ENCODE measurements at regions not wholly inside any gene's neighbourhood (a gene's known extent, or its start where the extent isn't known, plus 50 kb on each side); places are given as distances from the start of the nearest gene placed in this dataset.

- no peak for DNase-seq
- CTCF ChIA-PET: no interaction called here
- H3K36me3 Mint-ChIP-seq: no peaks in the 10 kb centered on the region
- ATAC-seq: no peak
- no peaks in the 10 kb centered on the region for H3K9me3 Mint-ChIP-seq (ENCODE audit: low read depth)
- no peak overlapping the region for H3K27ac Mint-ChIP-seq
- no peak overlapping the region for H3K4me3 Mint-ChIP-seq
- H3K27me3 Mint-ChIP-seq: no peaks in the 10 kb centered on the region
- H3K4me1 Mint-ChIP-seq: peaks cover 4% of the 10 kb centered on the region
These were observed 176.2 kb downstream of the ADGRL4 start for GRCh38 chr1:78830321-78830720.

GRCh38 chr1:78831731-78832360 lies 174.7 kb downstream of the ADGRL4 start:
- Mint-ChIP-seq H3K9me3 (ENCODE audit: low read depth) (no peaks in the 10 kb centered on the region), H3K27me3 (no peaks in the 10 kb centered on the region), H3K27ac (no peak overlapping the region), H3K4me3 (no peak overlapping the region), H3K4me1 (peaks cover 9% of the 10 kb centered on the region), H3K36me3 (no peaks in the 10 kb centered on the region)
- no peak for DNase-seq
- CTCF ChIA-PET: no interaction called here
- ATAC-seq: no peak

GRCh38 chr1:78833491-78833890 lies 173.0 kb downstream of the ADGRL4 start:
- Mint-ChIP-seq H3K4me3 (no peak overlapping the region), H3K9me3 (ENCODE audit: low read depth) (no peaks in the 10 kb centered on the region), H3K4me1 (peaks cover 13% of the 10 kb centered on the region), H3K27me3 (no peaks in the 10 kb centered on the region), H3K36me3 (no peaks in the 10 kb centered on the region), H3K27ac (no peak overlapping the region)
- ATAC-seq (no peak), DNase-seq (no peak)
- CTCF ChIA-PET: no interaction called here

- ATAC-seq (no peak), DNase-seq (no peak)
- CTCF ChIA-PET: no interaction called here
- no peak overlapping the region for H3K27ac Mint-ChIP-seq
- no peaks in the 10 kb centered on the region for H3K27me3 Mint-ChIP-seq
- no peaks in the 10 kb centered on the region for H3K9me3 Mint-ChIP-seq (ENCODE audit: low read depth)
- H3K4me3 Mint-ChIP-seq: no peak overlapping the region
- H3K36me3 Mint-ChIP-seq: no peaks in the 10 kb centered on the region
- peaks cover 13% of the 10 kb centered on the region for H3K4me1 Mint-ChIP-seq
These were observed 172.3 kb downstream of the ADGRL4 start for GRCh38 chr1:78834201-78834741.

- Mint-ChIP-seq H3K4me1 (peaks cover 13% of the 10 kb centered on the region), H3K27me3 (no peaks in the 10 kb centered on the region)
These were observed 169.8 kb downstream of the ADGRL4 start for GRCh38 chr1:78836726-78837125.

GRCh38 chr1:78839704-78840277 lies 166.7 kb downstream of the ADGRL4 start:
- Mint-ChIP-seq H3K27me3 (no peaks in the 10 kb centered on the region), H3K27ac (no peak overlapping the region), H3K4me3 (no peak overlapping the region), H3K36me3 (no peaks in the 10 kb centered on the region), H3K4me1 (peaks cover 10% of the 10 kb centered on the region), H3K9me3 (ENCODE audit: low read depth) (no peaks in the 10 kb centered on the region)
- CTCF ChIA-PET: interaction anchor here (1.0 to 1.6 kb wide), 2 partner anchors 259 to 514 kb away, joined by 3 to 4 read pairs; no protein-coding TSS in a partner anchor
- ATAC-seq: no peak
- no peak for DNase-seq

More at GRCh38 chr1:78836726-78837125, 169.8 kb downstream of the ADGRL4 start:
- Mint-ChIP-seq H3K36me3 (no peaks in the 10 kb centered on the region), H3K9me3 (ENCODE audit: low read depth) (no peaks in the 10 kb centered on the region), H3K27ac (peak overlapping the region; percentile 53), H3K4me3 (peak overlapping the region; percentile 40)
- ATAC-seq (no peak), DNase-seq (no peak)
- CTCF ChIA-PET: interaction anchor here (1.3 kb wide), 1 partner anchor 219 kb away, joined by 4 read pairs; no protein-coding TSS in a partner anchor
